OCI-LY7 (cell line): ENCODE measurements at regions not wholly inside any gene's neighbourhood (a gene's known extent, or its start where the extent isn't known, plus 50 kb on each side); places are given as distances from the start of the nearest gene placed in this dataset.

ENCODE experiments used
- BruUV-seq: library from RNA; stranded (reverse); fragments of 400-500 nt; replicated peaks from 2 replicates; lab custom pipeline; 2021; lab: Mats Ljungman, UMichigan
- CTCF ChIA-PET: fragments of 300-600 bp; sonication (Branson Sonifier 250); formaldehyde crosslinking; loops from one replicate; lab custom pipeline; 2022; ENCODE audit warnings: antibody characterized with exemption; ENCODE audit not compliant: unreplicated experiment; lab: Charles Lee
- POLR2A ChIA-PET: fragments of 300-600 bp; sonication (Branson Sonifier 250); formaldehyde crosslinking; loops from one replicate; lab custom pipeline; 2022; ENCODE audit warnings: antibody characterized with exemption; lab: Charles Lee
- DNase-seq: peaks from one replicate; pipeline ENCODE4 v3.0.0-alpha.2; 2015; ENCODE audit warnings: low spot score
- H2AFZ ChIP-seq: fragments of 200-600 bp; sonication (generic), shearing (Covaris generic); 2 replicates; pipeline ENCODE4 v1.6.1; 2014; ENCODE audit warnings: mild to moderate bottlenecking, antibody characterized with exemption, low read length, moderate library complexity
- H3K27ac ChIP-seq: fragments of 200-600 bp; sonication (generic); 2 replicates; pipeline ENCODE4 v1.5.1; 2014; ENCODE audit warnings: mixed run types, low read depth, mild to moderate bottlenecking, moderate library complexity, low read length, inconsistent platforms; ENCODE audit not compliant: poor library complexity, severe bottlenecking
- H3K36me3 ChIP-seq: fragments of 200-600 bp; sonication (generic); 2 replicates; pipeline ENCODE4 v1.6.1; 2014; ENCODE audit warnings: mild to moderate bottlenecking, antibody characterized with exemption, low read length, moderate library complexity, mixed read lengths; ENCODE audit not compliant: insufficient read depth
- H3K4me1 ChIP-seq: fragments of 200-600 bp; sonication (generic); 2 replicates; pipeline ENCODE4 v1.5.1; 2014; ENCODE audit warnings: mild to moderate bottlenecking, low read length; ENCODE audit not compliant: insufficient read depth, poor library complexity, severe bottlenecking
- H3K4me2 ChIP-seq: fragments of 200-600 bp; sonication (generic); 2 replicates; pipeline ENCODE4 v1.6.1; 2014; ENCODE audit warnings: mild to moderate bottlenecking, low read length
- H3K4me3 ChIP-seq: fragments of 200-600 bp; sonication (generic); 2 replicates; pipeline ENCODE4 v1.5.1; 2014; ENCODE audit warnings: mild to moderate bottlenecking, low read depth, low read length; ENCODE audit not compliant: poor library complexity, severe bottlenecking
- H3K79me2 ChIP-seq: fragments of 200-600 bp; sonication (generic); 2 replicates; pipeline ENCODE4 v1.6.1; 2016; ENCODE audit warnings: low read depth, mild to moderate bottlenecking, low read length, moderate library complexity, mixed read lengths; ENCODE audit not compliant: insufficient read depth
- H3K9me2 ChIP-seq: fragments of 200-600 bp; sonication (generic); 2 replicates; pipeline ENCODE4 v1.6.1; 2016; ENCODE audit warnings: mild to moderate bottlenecking, low read length, mixed read lengths; ENCODE audit not compliant: insufficient read depth
- H3K9me3 ChIP-seq: fragments of 200-600 bp; sonication (generic); 2 replicates; pipeline ENCODE4 v1.6.1; 2014; ENCODE audit warnings: mild to moderate bottlenecking, mixed run types, low read length, mixed read lengths
- H4K20me1 ChIP-seq: fragments of 200-600 bp; sonication (generic); 2 replicates; pipeline ENCODE4 v1.6.1; 2014; ENCODE audit warnings: mild to moderate bottlenecking, antibody characterized with exemption, low read length, moderate library complexity, mixed read lengths; ENCODE audit not compliant: insufficient read depth
- EZH2phosphoT487 ChIP-seq: fragments of 200-600 bp; sonication (generic); IDR thresholded peaks from 2 replicates; pipeline ENCODE4 v1.6.1; 2018; ENCODE audit warnings: low read depth, borderline replicate concordance, mild to moderate bottlenecking, mixed run types, antibody characterized with exemption, low read length, moderate library complexity, mixed read lengths
- intact Hi-C: fragments of 100-400 bp; cut with micrococcal nuclease; formaldehyde crosslinking; loops from one replicate; pipeline ENCODE4 v1.10.0; 2022; ENCODE audit not compliant: unreplicated experiment
- TF ChIP-seq, protein P1 (sequence below): fragments of 200-600 bp; sonication (generic); conservative IDR thresholded peaks from 2 replicates; pipeline ENCODE4 v1.5.1; 2014; ENCODE audit warnings: mild to moderate bottlenecking, antibody characterized with exemption, low read length, moderate library complexity, mixed read lengths

DNA sequence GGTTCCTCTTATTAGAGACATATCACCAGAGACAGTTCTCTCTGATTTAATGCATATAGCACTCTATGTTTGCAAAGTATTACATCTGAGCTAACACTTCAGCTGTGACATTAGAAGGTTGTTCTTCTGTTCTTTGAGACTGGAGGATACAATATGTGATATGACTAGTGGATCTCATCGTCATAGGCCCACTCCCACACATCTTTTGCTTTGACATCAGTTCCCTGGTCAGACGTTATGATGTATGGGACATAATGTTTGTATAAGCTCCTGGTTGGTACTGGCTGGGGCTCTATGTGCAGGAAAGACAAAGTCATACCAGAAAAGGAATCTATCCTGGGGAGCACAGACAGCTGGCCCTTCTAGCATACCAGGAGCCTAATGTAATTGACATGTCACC, 57.7 kb upstream of the MAML3 start:
- Histone ChIP-seq H3K4me1 (no peaks in the 10 kb centered on the region), H4K20me1 (no peaks in the 10 kb centered on the region), H3K9me3 (no peaks in the 10 kb centered on the region), H3K9me2 (no peaks in the 10 kb centered on the region), H3K36me3 (no peaks in the 10 kb centered on the region), H3K79me2 (no peaks in the 10 kb centered on the region), H3K4me2 (no peak overlapping the region), H2AFZ (no peak overlapping the region), H3K4me3 (no peak overlapping the region), H3K27ac (no peak overlapping the region)
- POLR2A ChIA-PET, result interaction anchor here (0.6 to 1.5 kb wide), 4 partner anchors 15 to 218 kb away, joined by 3 to 6 read pairs (median 3); no protein-coding TSS in a partner anchor
- BruUV-seq, result no TSS peak
- CTCF ChIA-PET, result interaction anchor here (0.5 kb wide), 1 partner anchor 314 kb away, joined by 3 read pairs; no protein-coding TSS in a partner anchor
- no peak for TF ChIP-seq EZH2phosphoT487
- TF ChIP-seq, protein P1, sequence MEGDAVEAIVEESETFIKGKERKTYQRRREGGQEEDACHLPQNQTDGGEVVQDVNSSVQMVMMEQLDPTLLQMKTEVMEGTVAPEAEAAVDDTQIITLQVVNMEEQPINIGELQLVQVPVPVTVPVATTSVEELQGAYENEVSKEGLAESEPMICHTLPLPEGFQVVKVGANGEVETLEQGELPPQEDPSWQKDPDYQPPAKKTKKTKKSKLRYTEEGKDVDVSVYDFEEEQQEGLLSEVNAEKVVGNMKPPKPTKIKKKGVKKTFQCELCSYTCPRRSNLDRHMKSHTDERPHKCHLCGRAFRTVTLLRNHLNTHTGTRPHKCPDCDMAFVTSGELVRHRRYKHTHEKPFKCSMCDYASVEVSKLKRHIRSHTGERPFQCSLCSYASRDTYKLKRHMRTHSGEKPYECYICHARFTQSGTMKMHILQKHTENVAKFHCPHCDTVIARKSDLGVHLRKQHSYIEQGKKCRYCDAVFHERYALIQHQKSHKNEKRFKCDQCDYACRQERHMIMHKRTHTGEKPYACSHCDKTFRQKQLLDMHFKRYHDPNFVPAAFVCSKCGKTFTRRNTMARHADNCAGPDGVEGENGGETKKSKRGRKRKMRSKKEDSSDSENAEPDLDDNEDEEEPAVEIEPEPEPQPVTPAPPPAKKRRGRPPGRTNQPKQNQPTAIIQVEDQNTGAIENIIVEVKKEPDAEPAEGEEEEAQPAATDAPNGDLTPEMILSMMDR, result no peak
- DNase-seq, result no peak
- intact Hi-C loops, result no loop called here

DNA sequence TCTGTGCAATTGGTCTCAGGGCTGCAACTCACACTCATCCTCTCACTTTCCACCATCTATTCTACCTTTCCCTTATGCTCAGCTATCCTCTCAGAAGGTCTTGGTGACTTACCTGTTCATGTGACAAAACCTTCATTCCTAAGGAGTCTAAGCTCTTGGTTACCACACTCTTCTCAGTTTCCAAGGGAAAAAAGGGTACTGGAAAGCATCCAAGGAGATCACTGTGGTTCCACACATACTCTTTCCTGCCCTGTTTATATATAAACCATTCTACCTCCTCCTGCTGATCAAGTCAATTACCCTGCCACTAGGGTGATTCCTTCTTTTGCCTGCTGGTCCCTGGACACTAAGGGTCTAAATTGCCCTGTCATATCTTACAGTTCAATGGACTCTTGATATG, 57.2 kb upstream of the MAML3 start:
- Histone ChIP-seq H3K79me2 (no peaks in the 10 kb centered on the region), H3K36me3 (no peaks in the 10 kb centered on the region), H3K27ac (no peak overlapping the region), H3K4me3 (no peak overlapping the region), H3K9me2 (no peaks in the 10 kb centered on the region), H2AFZ (no peak overlapping the region), H3K4me1 (no peaks in the 10 kb centered on the region), H3K4me2 (no peak overlapping the region), H3K9me3 (no peaks in the 10 kb centered on the region), H4K20me1 (no peaks in the 10 kb centered on the region)
- BruUV-seq, result no TSS peak
- POLR2A ChIA-PET, result interaction anchor here (1.1 to 1.5 kb wide), 3 partner anchors 16 to 36 kb away, joined by 3 read pairs; no protein-coding TSS in a partner anchor
- TF ChIP-seq, protein P1, result no peak
- no peak for TF ChIP-seq EZH2phosphoT487
- DNase-seq, result no peak
- CTCF ChIA-PET, result interaction anchor here (0.5 kb wide), 1 partner anchor 314 kb away, joined by 3 read pairs; no protein-coding TSS in a partner anchor
- intact Hi-C loops, result no loop called here

DNA sequence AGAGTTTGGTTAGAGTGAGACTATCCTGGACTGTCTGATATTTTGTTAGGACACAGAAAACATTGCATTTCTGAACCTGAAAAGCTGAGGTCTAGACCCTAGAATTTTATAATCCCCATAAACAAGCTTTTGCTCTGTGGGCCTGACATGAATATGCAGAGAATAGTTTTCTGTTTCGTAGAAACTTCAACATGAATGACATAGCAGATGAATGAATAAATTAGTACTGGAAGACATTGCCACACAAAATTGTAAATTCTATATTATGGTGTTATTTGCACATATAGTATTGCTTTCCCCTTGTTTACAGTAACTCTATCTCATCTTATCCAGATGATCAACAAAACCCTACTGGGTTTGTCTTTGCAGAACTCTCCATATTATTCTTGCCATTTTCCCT, 54.9 kb upstream of the MAML3 start:
- no peaks in the 10 kb centered on the region for H3K9me2 ChIP-seq
- no peak overlapping the region for H3K27ac ChIP-seq
- ChIA-PET CTCF (no interaction called here), POLR2A (no interaction called here)
- H3K4me1 ChIP-seq, result no peaks in the 10 kb centered on the region
- no peaks in the 10 kb centered on the region for H3K9me3 ChIP-seq
- TF ChIP-seq, protein P1, result no peak
- no peak for TF ChIP-seq EZH2phosphoT487
- intact Hi-C loops, result no loop called here
- DNase-seq, result no peak
- H2AFZ ChIP-seq, result no peak overlapping the region
- H3K4me2 ChIP-seq, result no peak overlapping the region
- no peaks in the 10 kb centered on the region for H4K20me1 ChIP-seq
- H3K79me2 ChIP-seq, result no peaks in the 10 kb centered on the region
- no peak overlapping the region for H3K4me3 ChIP-seq
- no peaks in the 10 kb centered on the region for H3K36me3 ChIP-seq
- no TSS peak for BruUV-seq
